PC-3 (cell line): ENCODE measurements at regions not wholly inside any gene's neighbourhood (a gene's known extent, or its start where the extent isn't known, plus 50 kb on each side); places are given as distances from the start of the nearest gene placed in this dataset.

ENCODE experiments used
- ATAC-seq: fragments of 200-7000 bp; cut with Tn5 transposase; 2 replicates; pipeline ENCODE4 v1.9.1; 2020; ENCODE audit warnings: mild to moderate bottlenecking, moderate library complexity
- BruUV-seq: library from RNA; stranded (reverse); fragments of 400-500 nt; replicated peaks from 2 replicates; lab custom pipeline; 2021; lab: Mats Ljungman, UMichigan
- CTCF ChIA-PET: fragments of 300-600 bp; sonication (Branson Sonifier 250); formaldehyde crosslinking; loops from one replicate; lab custom pipeline; 2022; ENCODE audit warnings: antibody characterized with exemption; lab: Charles Lee
- POLR2A ChIA-PET: fragments of 300-600 bp; sonication (Branson Sonifier 250); formaldehyde crosslinking; loops from one replicate; lab custom pipeline; 2022; ENCODE audit warnings: antibody characterized with exemption; ENCODE audit not compliant: unreplicated experiment; lab: Charles Lee
- DNase-seq: peaks from one replicate; pipeline ENCODE4 v3.0.0-alpha.2; 2015
- H2AFZ ChIP-seq: fragments of 300-600 bp; sonication (generic); 2 replicates; pipeline ENCODE4 v1.6.0; 2016; ENCODE audit warnings: antibody characterized with exemption, low read length
- H3F3A ChIP-seq: fragments of 300-600 bp; sonication (generic); one replicate; pipeline ENCODE4 v1.6.0; 2017; ENCODE audit warnings: antibody characterized with exemption, low read length, control low read depth, mild to moderate bottlenecking; ENCODE audit not compliant: unreplicated experiment
- H3K27ac ChIP-seq: fragments of 300-600 bp; sonication (generic); 2 replicates; pipeline ENCODE4 v1.5.1; 2016; ENCODE audit warnings: mild to moderate bottlenecking, low read length
- H3K27me3 ChIP-seq: fragments of 300-600 bp; sonication (generic); 2 replicates; pipeline ENCODE4 v1.6.1; 2016; ENCODE audit warnings: low read length, mixed read lengths
- H3K36me3 ChIP-seq: fragments of 300-600 bp; sonication (generic); 2 replicates; pipeline ENCODE4 v1.6.1; 2016; ENCODE audit warnings: low read depth, mixed run types, low read length, mixed read lengths
- H3K4me1 ChIP-seq: fragments of 300-600 bp; sonication (generic); 2 replicates; pipeline ENCODE4 v1.5.1; 2016; ENCODE audit warnings: low read length; ENCODE audit not compliant: insufficient read depth
- H3K4me2 ChIP-seq: fragments of 300-600 bp; sonication (generic); 2 replicates; pipeline ENCODE4 v1.6.0; 2016; ENCODE audit warnings: low read length
- H3K4me3 ChIP-seq: fragments of 300-600 bp; sonication (generic); 2 replicates; pipeline ENCODE4 v1.5.1; 2016; ENCODE audit warnings: mild to moderate bottlenecking, low read length, mixed read lengths
- H3K79me2 ChIP-seq: fragments of 300-600 bp; sonication (generic); 2 replicates; pipeline ENCODE4 v1.6.1; 2017; ENCODE audit warnings: low read length, mixed read lengths
- H3K9ac ChIP-seq: fragments of 300-600 bp; sonication (generic); 2 replicates; pipeline ENCODE4 v1.6.0; 2016; ENCODE audit warnings: mild to moderate bottlenecking, low read length
- H3K9me2 ChIP-seq: fragments of 300-600 bp; sonication (generic); replicated peaks from 2 replicates; pipeline ENCODE4 v1.6.1; 2016; ENCODE audit warnings: mixed run types, low read length, mixed read lengths
- H3K9me3 ChIP-seq: fragments of 300-600 bp; sonication (generic); 2 replicates; pipeline ENCODE4 v1.6.1; 2016; ENCODE audit warnings: low read length, mixed read lengths
- H4K20me1 ChIP-seq: fragments of 300-600 bp; sonication (generic); 2 replicates; pipeline ENCODE4 v1.6.1; 2016; ENCODE audit warnings: low read length, mixed read lengths
- CTCF ChIP-seq: fragments of 300-600 bp; sonication (generic); conservative IDR thresholded peaks from 2 replicates; pipeline ENCODE4 v1.5.1; 2017; ENCODE audit warnings: antibody characterized with exemption, low read depth, mild to moderate bottlenecking, low read length
- EZH2 ChIP-seq: fragments of 300-600 bp; sonication (generic); IDR thresholded peaks from one replicate; pipeline ENCODE4 v1.6.1; 2017; ENCODE audit warnings: antibody characterized with exemption, mild to moderate bottlenecking, low read length; ENCODE audit not compliant: unreplicated experiment
- EZH2phosphoT487 ChIP-seq: fragments of 300-600 bp; sonication (generic); IDR thresholded peaks from 2 replicates; pipeline ENCODE4 v1.6.1; 2018; ENCODE audit warnings: mild to moderate bottlenecking, antibody characterized with exemption, low read length, borderline replicate concordance
- intact Hi-C: fragments of 100-400 bp; cut with micrococcal nuclease; formaldehyde crosslinking; loops from 2 replicates; pipeline ENCODE4 v1.9.0; 2023

DNA sequence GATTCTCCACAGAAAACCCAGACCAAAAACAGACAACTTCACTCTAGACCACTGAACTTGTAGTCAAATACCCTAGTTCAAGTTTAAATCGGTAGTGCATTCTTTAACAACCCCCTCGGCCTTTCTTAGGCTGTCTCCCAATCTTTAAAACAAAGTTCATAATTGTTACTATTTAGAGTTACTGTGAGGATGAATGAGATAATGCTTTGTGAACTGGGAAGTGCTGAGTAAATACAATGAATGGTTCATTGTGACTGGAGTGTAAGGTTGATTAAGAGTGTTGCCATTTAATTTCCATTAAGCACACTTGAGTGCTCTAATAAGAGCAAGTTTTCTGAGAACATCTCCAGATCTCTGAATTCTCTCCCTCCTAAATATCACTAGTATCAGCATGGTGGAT lies 228.8 kb upstream of the PIK3R1 start:
- POLR2A ChIA-PET = no interaction called here
- Histone ChIP-seq H3K79me2 (no peaks in the 10 kb centered on the region), H3K27ac (no peak overlapping the region), H3K4me2 (no peak overlapping the region), H3K4me3 (no peak overlapping the region), H4K20me1 (no peaks in the 10 kb centered on the region), H3K9me3 (no peaks in the 10 kb centered on the region), H3K36me3 (no peaks in the 10 kb centered on the region), H3K9ac (no peak overlapping the region), H2AFZ (no peak overlapping the region), H3K9me2 (no peaks in the 10 kb centered on the region), H3K27me3 (no peaks in the 10 kb centered on the region), H3K4me1 (no peaks in the 10 kb centered on the region), H3F3A (no peaks in the 10 kb centered on the region)
- intact Hi-C loops = no loop called here
- no TSS peak for BruUV-seq
- CTCF ChIA-PET = no interaction called here
- no peak for DNase-seq
- no peak for ATAC-seq
- TF ChIP-seq EZH2phosphoT487 = no peak
- TF ChIP-seq CTCF = no peak
- no peak for TF ChIP-seq EZH2

DNA sequence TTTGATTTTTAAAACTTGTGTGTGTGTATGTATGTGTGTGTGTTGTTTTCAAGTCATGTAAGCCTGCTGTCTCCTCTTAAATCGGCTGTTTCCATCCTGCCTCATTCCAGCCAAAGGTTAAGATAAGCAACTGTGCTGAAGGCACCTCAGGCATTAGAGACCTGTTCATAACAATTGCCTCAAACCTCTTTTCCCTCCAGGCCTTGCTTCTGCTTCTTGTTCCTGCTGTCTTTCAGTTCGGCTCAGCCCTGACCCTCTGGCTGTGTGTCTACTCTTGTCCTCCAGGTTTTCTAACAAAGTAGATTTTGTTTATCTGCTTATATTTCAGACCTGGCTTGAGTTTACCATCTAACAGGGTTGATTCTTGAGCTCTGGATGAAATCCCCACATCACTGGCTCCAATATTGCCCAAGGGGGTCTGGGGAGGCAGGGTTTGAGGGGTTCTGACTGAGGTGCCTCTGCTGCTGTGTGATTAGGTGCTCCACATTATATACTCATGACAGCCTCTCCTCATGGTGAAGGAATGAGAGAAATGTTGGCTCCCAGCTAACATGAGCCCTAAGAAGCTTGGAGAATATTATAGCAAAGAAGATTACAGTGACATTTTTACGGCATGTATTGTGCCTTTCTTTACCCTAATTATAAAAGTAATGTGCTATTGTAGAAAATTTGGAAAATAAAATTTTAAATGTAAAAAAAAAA lies 229.7 kb upstream of the PIK3R1 start:
- H3K4me3 ChIP-seq = no peak overlapping the region
- ATAC-seq (no peak), DNase-seq (no peak)
- no peaks in the 10 kb centered on the region for H3K27me3 ChIP-seq
- H3K4me2 ChIP-seq = no peak overlapping the region
- H3K27ac ChIP-seq = no peak overlapping the region
- H3K9me3 ChIP-seq = no peaks in the 10 kb centered on the region
- intact Hi-C loops = no loop called here
- no peaks in the 10 kb centered on the region for H3K9me2 ChIP-seq
- no peak overlapping the region for H3K9ac ChIP-seq
- H2AFZ ChIP-seq = no peak overlapping the region
- no peaks in the 10 kb centered on the region for H3K4me1 ChIP-seq
- no peaks in the 10 kb centered on the region for H3K79me2 ChIP-seq
- CTCF ChIA-PET = no interaction called here
- no TSS peak for BruUV-seq
- TF ChIP-seq EZH2 (no peak), CTCF (no peak), EZH2phosphoT487 (no peak)
- no peaks in the 10 kb centered on the region for H3F3A ChIP-seq
- POLR2A ChIA-PET = no interaction called here
- no peaks in the 10 kb centered on the region for H3K36me3 ChIP-seq
- no peaks in the 10 kb centered on the region for H4K20me1 ChIP-seq

DNA sequence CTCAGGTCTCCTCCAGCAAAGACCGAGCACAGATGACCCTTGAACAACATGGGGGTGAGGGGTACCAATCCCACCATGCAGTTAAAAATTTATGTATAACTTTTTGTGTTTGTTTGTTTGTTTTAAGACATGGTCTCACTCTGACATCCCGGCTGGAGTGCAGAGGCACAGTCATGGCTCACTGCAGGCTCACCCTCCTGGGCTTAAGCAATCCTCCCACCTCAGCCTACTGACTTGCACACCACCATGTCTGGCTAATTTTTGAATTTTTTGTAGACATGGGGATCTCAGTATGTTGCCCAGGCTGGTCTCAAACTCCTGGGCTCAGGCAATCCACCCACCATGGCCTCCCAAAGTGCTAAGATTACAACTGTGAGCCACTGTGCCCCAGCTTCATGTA lies 231.0 kb upstream of the PIK3R1 start:
- H2AFZ ChIP-seq = no peak overlapping the region
- ChIA-PET POLR2A (no interaction called here), CTCF (no interaction called here)
- H3K27me3 ChIP-seq = no peaks in the 10 kb centered on the region
- no peak overlapping the region for H3K27ac ChIP-seq
- H3K79me2 ChIP-seq = no peaks in the 10 kb centered on the region
- TF ChIP-seq EZH2 = no peak
- no peak for TF ChIP-seq CTCF
- TF ChIP-seq EZH2phosphoT487 = no peak
- no TSS peak for BruUV-seq
- H3K4me2 ChIP-seq = no peak overlapping the region
- H3F3A ChIP-seq = no peaks in the 10 kb centered on the region
- no peak overlapping the region for H3K9ac ChIP-seq
- H3K4me3 ChIP-seq = no peak overlapping the region
- H3K36me3 ChIP-seq = no peaks in the 10 kb centered on the region
- intact Hi-C loops = no loop called here
- no peaks in the 10 kb centered on the region for H3K9me3 ChIP-seq
- H4K20me1 ChIP-seq = no peaks in the 10 kb centered on the region
- DNase-seq (no peak), ATAC-seq (no peak)
- no peaks in the 10 kb centered on the region for H3K4me1 ChIP-seq
- H3K9me2 ChIP-seq = no peaks in the 10 kb centered on the region
